WTC11 (cell line): ENCODE measurements at regions not wholly inside any gene's neighbourhood (a gene's known extent, or its start where the extent isn't known, plus 50 kb on each side); places are given as distances from the start of the nearest gene placed in this dataset.

Experiments
- ATAC-seq: fragments of 200-7000 bp; cut with Tn5 transposase; 2 replicates; pipeline ENCODE4 v1.10.0; 2021; ENCODE audit warnings: mild to moderate bottlenecking, moderate library complexity
- CTCF ChIA-PET: fragments of 300-600 bp; sonication (Branson Sonifier 250); formaldehyde crosslinking; loops from one replicate; lab custom pipeline; 2021; ENCODE audit warnings: antibody characterized with exemption; lab: Charles Lee
- POLR2A ChIA-PET: fragments of 350-600 bp; sonication (Branson Sonifier 250); formaldehyde crosslinking; loops from one replicate; lab custom pipeline; 2021; ENCODE audit warnings: antibody characterized with exemption; lab: Charles Lee
- DNase-seq: peaks from one replicate; pipeline ENCODE4 v3.0.0; 2021; ENCODE audit warnings: low spot score
- H3K27ac Mint-ChIP-seq: 2 replicates; pipeline ENCODE4 v1.8.0; 2021; ENCODE audit warnings: mixed read lengths
- H3K27me3 Mint-ChIP-seq: 2 replicates; pipeline ENCODE4 v1.8.0; 2021; ENCODE audit warnings: low read depth, mild to moderate bottlenecking, moderate library complexity, mixed read lengths
- H3K36me3 Mint-ChIP-seq: 2 replicates; pipeline ENCODE4 v1.8.0; 2021; ENCODE audit warnings: mixed read lengths
- H3K4me1 Mint-ChIP-seq: 2 replicates; pipeline ENCODE4 v1.8.0; 2022; ENCODE audit warnings: mixed read lengths
- H3K4me3 Mint-ChIP-seq: 2 replicates; pipeline ENCODE4 v1.8.0; 2021; ENCODE audit warnings: mild to moderate bottlenecking, moderate library complexity, mixed read lengths
- H3K9me3 Mint-ChIP-seq: 2 replicates; pipeline ENCODE4 v1.8.0; 2021; ENCODE audit warnings: mixed read lengths
- AFF4 ChIP-seq: sonication (generic); formaldehyde crosslinking; IDR thresholded peaks from 2 replicates; pipeline ENCODE4 v1.8.1; 2023; ENCODE audit warnings: mild to moderate bottlenecking, missing genetic modification reagents, borderline replicate concordance
- ATF1 ChIP-seq: sonication (generic); formaldehyde crosslinking; IDR thresholded peaks from 2 replicates; pipeline ENCODE4 v1.8.1; 2023; ENCODE audit warnings: mild to moderate bottlenecking, moderate library complexity, missing genetic modification reagents
- CBFB ChIP-seq: sonication (generic); formaldehyde crosslinking; IDR thresholded peaks from 2 replicates; pipeline ENCODE4 v1.8.1; 2022; ENCODE audit warnings: mild to moderate bottlenecking, low read depth, missing genetic modification reagents
- ELF4 ChIP-seq: sonication (generic); formaldehyde crosslinking; IDR thresholded peaks from 2 replicates; pipeline ENCODE4 v1.8.1; 2022; ENCODE audit warnings: low read depth, mild to moderate bottlenecking, moderate library complexity, missing genetic modification reagents
- ERG ChIP-seq: fragments of 250-450 bp; sonication (Bioruptor Pico); IDR thresholded peaks from 2 replicates; pipeline ENCODE4 v1.8.0; 2021; ENCODE audit warnings: mild to moderate bottlenecking
- GTF2I ChIP-seq: fragments of 250-450 bp; sonication (Bioruptor Pico); conservative IDR thresholded peaks from 2 replicates; pipeline ENCODE4 v1.4.0; 2021; ENCODE audit warnings: mild to moderate bottlenecking
- HMGA2 ChIP-seq: fragments of 250-450 bp; sonication (Bioruptor Pico); IDR thresholded peaks from 2 replicates; pipeline ENCODE4 v1.4.0; 2021; ENCODE audit warnings: mild to moderate bottlenecking, moderate library complexity
- KAT7 ChIP-seq: sonication (generic); formaldehyde crosslinking; IDR thresholded peaks from 2 replicates; pipeline ENCODE4 v1.8.1; 2023; ENCODE audit warnings: missing genetic modification reagents, mild to moderate bottlenecking, borderline replicate concordance
- MAX ChIP-seq: sonication (generic); formaldehyde crosslinking; IDR thresholded peaks from 2 replicates; pipeline ENCODE4 v1.8.0; 2022; ENCODE audit warnings: mild to moderate bottlenecking, missing genetic modification reagents
- NR2C2 ChIP-seq: sonication (generic); formaldehyde crosslinking; IDR thresholded peaks from 2 replicates; pipeline ENCODE4 v1.8.0; 2022; ENCODE audit warnings: mild to moderate bottlenecking, missing genetic modification reagents
- PRDM15 ChIP-seq: sonication (generic); formaldehyde crosslinking; IDR thresholded peaks from 2 replicates; pipeline ENCODE4 v1.8.0; 2022; ENCODE audit warnings: missing genetic modification reagents
- SMAD4 ChIP-seq: sonication (generic); formaldehyde crosslinking; IDR thresholded peaks from 2 replicates; pipeline ENCODE4 v1.8.0; 2022; ENCODE audit warnings: mild to moderate bottlenecking, missing genetic modification reagents
- TEAD1 ChIP-seq: sonication (generic); formaldehyde crosslinking; IDR thresholded peaks from 2 replicates; pipeline ENCODE4 v1.8.0; 2022; ENCODE audit warnings: mild to moderate bottlenecking, missing genetic modification reagents
- USF1 ChIP-seq: sonication (generic); formaldehyde crosslinking; IDR thresholded peaks from 2 replicates; pipeline ENCODE4 v1.8.0; 2022; ENCODE audit warnings: mild to moderate bottlenecking, missing genetic modification reagents
- USF2 ChIP-seq: sonication (generic); formaldehyde crosslinking; IDR thresholded peaks from 2 replicates; pipeline ENCODE4 v1.8.1; 2023; ENCODE audit warnings: mild to moderate bottlenecking, missing genetic modification reagents, moderate library complexity
- ZNF219 ChIP-seq: sonication (generic); formaldehyde crosslinking; IDR thresholded peaks from 2 replicates; pipeline ENCODE4 v1.8.0; 2023; ENCODE audit warnings: missing genetic modification reagents, mild to moderate bottlenecking, borderline replicate concordance
- ZNF423 ChIP-seq: fragments of 250-450 bp; sonication (Bioruptor Pico); IDR thresholded peaks from 2 replicates; pipeline ENCODE4 v2.1.2; 2022; ENCODE audit warnings: mild to moderate bottlenecking, moderate library complexity
- ZNF425 ChIP-seq: fragments of 250-450 bp; sonication (Bioruptor Pico); conservative IDR thresholded peaks from 2 replicates; pipeline ENCODE4 v1.9.0; 2021; ENCODE audit warnings: mild to moderate bottlenecking

GRCh38 chr2:146997488-146997887 is 847.3 kb upstream of the ACVR2A start:
- no peak for TF ChIP-seq ATF1
- no peak for TF ChIP-seq NR2C2 (CRISPR knock-in tag)
- TF ChIP-seq ZNF423 (CRISPR knock-in tag): no peak
- TF ChIP-seq ERG (CRISPR knock-in tag): no peak
- no peak for TF ChIP-seq SMAD4 (CRISPR knock-in tag)
- no peak for TF ChIP-seq GTF2I (CRISPR knock-in tag)
- TF ChIP-seq USF1 (CRISPR knock-in tag): no peak
- TF ChIP-seq ZNF425 (CRISPR knock-in tag): no peak
- TF ChIP-seq AFF4 (CRISPR knock-in tag): no peak
- no peak for TF ChIP-seq ELF4
- TF ChIP-seq USF2 (CRISPR knock-in tag): no peak
- Mint-ChIP-seq H3K27me3 (no peaks in the 10 kb centered on the region), H3K27ac (no peak overlapping the region), H3K9me3 (peaks cover 6% of the 10 kb centered on the region), H3K4me3 (no peak overlapping the region), H3K4me1 (peaks cover 15% of the 10 kb centered on the region), H3K36me3 (no peaks in the 10 kb centered on the region)
- ATAC-seq (no peak), DNase-seq (no peak)
- ChIA-PET POLR2A (no interaction called here), CTCF (no interaction called here)

GRCh38 chr2:146994246-146994645 is 850.6 kb upstream of the ACVR2A start:
- ChIA-PET POLR2A (no interaction called here), CTCF (no interaction called here)
- H3K4me3 Mint-ChIP-seq: no peak overlapping the region
- no peaks in the 10 kb centered on the region for H3K27me3 Mint-ChIP-seq
- no peak for DNase-seq
- H3K4me1 Mint-ChIP-seq: peaks cover 26% of the 10 kb centered on the region
- H3K27ac Mint-ChIP-seq: no peak overlapping the region
- TF ChIP-seq CBFB (CRISPR knock-in tag) (no peak), MAX (CRISPR knock-in tag) (no peak), NR2C2 (CRISPR knock-in tag) (no peak), PRDM15 (no peak), ZNF219 (CRISPR knock-in tag) (no peak), TEAD1 (CRISPR knock-in tag) (no peak), KAT7 (CRISPR knock-in tag) (no peak), HMGA2 (no peak)
- no peaks in the 10 kb centered on the region for H3K36me3 Mint-ChIP-seq
- no peak for ATAC-seq
- H3K9me3 Mint-ChIP-seq: peaks cover 6% of the 10 kb centered on the region
